ENCODE measurements at regions not wholly inside any gene's neighbourhood (a gene's known extent, or its start where the extent isn't known, plus 50 kb on each side); places are given as distances from the start of the nearest gene placed in this dataset.

GRCh38 chr5:120413686-120414085 lies 50.4 kb upstream of the PRR16 start:
- TF ChIP-seq EZH2phosphoT487 (IDR thresholded peaks at IDR 0.05; ENCODE audit: insufficient read depth, low read depth) (no peak), EZH2 (IDR thresholded peaks at IDR 0.05; ENCODE audit: insufficient read depth, poor library complexity, severe bottlenecking) (no peak)

Measured in GM23248 (cell line).